Cardiac muscle cell (in vitro differentiated cells and primary cell): ENCODE measurements at regions not wholly inside any gene's neighbourhood (a gene's known extent, or its start where the extent isn't known, plus 50 kb on each side); places are given as distances from the start of the nearest gene placed in this dataset.

Source experiments
- DNase-seq, 2 donors: peaks; one replicate each; pipeline versions ENCODE4 v3.0.0 to v3.0.0-alpha.2; 2010 to 2017; ENCODE audit warnings: low read depth in 1 of 2, low spot score in 1 of 2
- H3K27ac ChIP-seq: fragments of 200-600 bp; sonication (generic); 2 replicates; pipeline ENCODE4 v1.5.1; 2016
- H3K27me3 ChIP-seq: fragments of 200-600 bp; sonication (generic); 2 replicates; pipeline ENCODE4 v1.6.0; 2016; ENCODE audit warnings: control low read depth
- H3K36me3 ChIP-seq: fragments of 200-600 bp; sonication (generic); 2 replicates; pipeline ENCODE4 v1.5.1; 2016; ENCODE audit warnings: control low read depth
- H3K4me1 ChIP-seq: fragments of 200-600 bp; sonication (generic); 2 replicates; pipeline ENCODE4 v1.8.1; 2017; ENCODE audit warnings: low read depth, mild to moderate bottlenecking, mixed run types
- H3K4me3 ChIP-seq: fragments of 200-600 bp; sonication (generic); 2 replicates; pipeline ENCODE4 v1.5.1; 2016; ENCODE audit warnings: mild to moderate bottlenecking
- H3K9me3 ChIP-seq: fragments of 200-600 bp; sonication (generic); 2 replicates; pipeline ENCODE4 v1.5.1; 2017; ENCODE audit warnings: low read depth, mild to moderate bottlenecking, control low read depth
- CTCF ChIP-seq: IDR thresholded peaks from 2 replicates; pipeline ENCODE4 v1.5.1; 2012; ENCODE audit warnings: low read depth, mild to moderate bottlenecking, low read length

- TF ChIP-seq CTCF: no peak
- Histone ChIP-seq H3K36me3 (no peaks in the 10 kb centered on the region), H3K4me3 (no peak overlapping the region), H3K4me1 (no peaks in the 10 kb centered on the region), H3K27ac (no peak overlapping the region), H3K27me3 (no peaks in the 10 kb centered on the region), H3K9me3 (no peaks in the 10 kb centered on the region)
- no peak for DNase-seq
Observed at GRCh38 chr5:153893817-153894216, 144.9 kb downstream of the FAM114A2 start.

GRCh38 chr5:153891394-153891793 is 147.3 kb downstream of the FAM114A2 start:
- DNase-seq: no peak
- TF ChIP-seq CTCF: no peak
- H3K27ac ChIP-seq: no peak overlapping the region
- no peak overlapping the region for H3K4me3 ChIP-seq
- no peaks in the 10 kb centered on the region for H3K36me3 ChIP-seq
- no peaks in the 10 kb centered on the region for H3K27me3 ChIP-seq
- no peaks in the 10 kb centered on the region for H3K9me3 ChIP-seq
- H3K4me1 ChIP-seq: no peaks in the 10 kb centered on the region

- no peaks in the 10 kb centered on the region for H3K4me1 ChIP-seq
- no peaks in the 10 kb centered on the region for H3K36me3 ChIP-seq
- H3K4me3 ChIP-seq: no peak overlapping the region
- no peak overlapping the region for H3K27ac ChIP-seq
- no peaks in the 10 kb centered on the region for H3K9me3 ChIP-seq
- DNase-seq: no peak
- no peaks in the 10 kb centered on the region for H3K27me3 ChIP-seq
- no peak for TF ChIP-seq CTCF
Observed at GRCh38 chr5:153888781-153889180, 149.9 kb downstream of the FAM114A2 start.

- Histone ChIP-seq H3K9me3 (no peaks in the 10 kb centered on the region), H3K4me3 (no peak overlapping the region), H3K4me1 (no peaks in the 10 kb centered on the region), H3K36me3 (no peaks in the 10 kb centered on the region), H3K27ac (no peak overlapping the region), H3K27me3 (no peaks in the 10 kb centered on the region)
- no peak for TF ChIP-seq CTCF
- DNase-seq: no peak
Observed at GRCh38 chr5:153885141-153885540, 153.6 kb downstream of the FAM114A2 start.

- H3K4me3 ChIP-seq: no peak overlapping the region
- no peak overlapping the region for H3K27ac ChIP-seq
- no peaks in the 10 kb centered on the region for H3K9me3 ChIP-seq
- TF ChIP-seq CTCF: no peak
- H3K4me1 ChIP-seq: no peaks in the 10 kb centered on the region
- H3K27me3 ChIP-seq: no peaks in the 10 kb centered on the region
- DNase-seq: no peak
- H3K36me3 ChIP-seq: no peaks in the 10 kb centered on the region
Observed at GRCh38 chr5:153884612-153884957, 154.1 kb downstream of the FAM114A2 start.
